ENCODE measurements at regions not wholly inside any gene's neighbourhood (a gene's known extent, or its start where the extent isn't known, plus 50 kb on each side); places are given as distances from the start of the nearest gene placed in this dataset.
"Not testable (repeated sequence)": the region's sequence is repeated elsewhere in the genome, so short reads cannot be mapped to it uniquely, and the experiment has no call there.

DNA sequence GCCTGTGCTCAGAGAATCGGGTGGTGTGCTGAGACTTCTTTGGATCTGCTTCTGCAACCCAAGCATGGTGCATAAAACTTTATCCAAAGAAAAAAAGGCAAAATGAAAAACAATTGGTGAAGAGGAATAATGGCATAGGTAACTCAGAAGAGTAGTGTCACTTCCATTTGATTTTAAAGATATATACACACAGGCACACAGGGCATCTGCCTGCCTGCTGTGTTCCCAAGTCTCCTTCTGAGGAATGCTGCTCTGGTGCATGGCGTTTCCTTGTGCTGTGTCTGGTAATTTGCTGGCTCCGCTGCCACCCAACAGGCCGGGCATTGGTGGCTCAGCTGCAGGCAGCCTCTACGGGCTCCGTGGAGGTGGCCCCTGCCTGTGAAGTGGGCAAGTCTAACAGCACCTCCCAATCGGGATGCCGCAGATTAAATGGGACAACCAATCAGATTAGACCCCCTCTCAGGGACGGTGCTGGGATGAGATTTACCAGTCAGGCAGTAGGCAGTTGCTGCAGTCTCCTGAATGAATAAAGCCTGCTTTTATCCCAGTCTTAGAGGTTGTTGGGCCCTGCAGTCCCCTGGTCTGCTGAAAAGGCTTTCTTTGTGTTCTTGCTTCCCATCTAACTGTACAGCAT is 253.7 kb upstream of the RASGRP1 start:
- DNase-seq = no peak

DNA sequence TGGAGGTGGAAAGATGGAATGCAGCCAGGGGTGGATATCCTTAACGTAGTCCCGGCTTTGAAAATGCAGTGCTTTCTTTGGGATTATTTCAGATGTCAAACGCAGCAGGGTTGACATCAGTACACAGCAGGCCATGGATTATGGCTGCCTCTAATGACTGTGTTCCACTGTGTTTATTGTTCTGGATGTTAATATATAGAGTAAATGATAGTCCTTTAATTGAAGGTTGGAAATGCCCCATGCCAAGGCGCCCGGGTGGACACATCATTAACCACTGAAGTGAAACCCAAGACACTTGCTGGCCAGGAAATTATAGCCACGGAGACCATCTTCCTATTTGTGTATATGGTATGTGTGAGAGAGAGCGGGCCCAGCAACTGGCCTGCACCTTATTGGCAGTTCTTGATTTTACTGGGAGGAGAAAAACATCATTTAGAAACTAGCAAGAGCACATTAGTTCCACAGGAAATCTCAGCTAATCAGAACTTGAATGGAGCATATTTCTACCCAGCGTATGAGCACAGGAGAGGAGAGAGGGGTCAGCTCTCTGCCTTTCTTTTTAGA is 254.9 kb upstream of the RASGRP1 start:
- DNase-seq = no peak

GRCh38 chr15:38823263-38823662 is 258.6 kb upstream of the RASGRP1 start:
- no peak for DNase-seq

DNA sequence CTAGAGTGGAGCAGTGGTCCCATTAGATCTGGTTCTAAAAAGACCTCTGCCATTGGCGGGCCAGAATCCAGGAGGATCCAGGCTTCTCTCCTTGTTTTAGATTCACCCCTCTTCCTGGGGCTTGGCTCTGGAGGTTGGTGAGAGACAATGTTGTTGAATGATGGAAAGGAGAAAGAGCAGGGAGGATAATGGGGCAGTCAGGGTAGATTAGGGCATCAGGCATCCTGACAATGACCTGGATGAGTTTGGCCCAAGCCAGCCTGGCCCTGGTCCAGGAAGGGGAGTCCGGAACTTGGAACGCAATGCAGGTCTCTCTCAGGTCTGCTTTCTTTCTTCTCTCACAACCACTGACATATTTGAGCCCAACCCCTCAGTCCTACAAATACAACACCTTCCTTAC is 260.1 kb upstream of the RASGRP1 start:
- DNase-seq = no peak

DNA sequence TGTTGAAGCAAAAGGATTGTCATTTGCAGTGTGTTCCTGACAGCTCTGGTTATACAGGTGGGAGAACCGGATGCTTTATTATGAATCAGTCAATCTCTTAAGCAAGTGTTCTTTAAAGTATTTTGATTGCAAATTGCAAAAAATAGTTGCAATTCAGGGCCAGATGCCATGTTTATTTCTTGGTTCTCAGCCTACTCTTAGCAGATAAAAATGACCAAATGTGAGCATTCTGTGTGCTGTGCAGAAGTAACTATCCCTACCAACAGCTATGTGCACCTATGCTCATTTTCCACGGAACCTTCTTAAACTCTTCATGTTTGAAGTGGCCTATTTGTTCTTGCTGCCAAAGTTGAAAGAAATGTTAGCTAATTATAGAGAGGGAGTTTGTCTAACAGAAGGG is 262.3 kb upstream of the RASGRP1 start:
- DNase-seq = no peak

- no peak for DNase-seq
These were observed 263.5 kb upstream of the RASGRP1 start for GRCh38 chr15:38828031-38828532.

- DNase-seq = no peak
These were observed 264.5 kb upstream of the RASGRP1 start for GRCh38 chr15:38829086-38829485.

GRCh38 chr15:38842226-38842625 is 277.6 kb upstream of the RASGRP1 start:
- no peak for DNase-seq

GRCh38 chr15:38843051-38843501 is 278.5 kb upstream of the RASGRP1 start:
- DNase-seq = no peak

DNA sequence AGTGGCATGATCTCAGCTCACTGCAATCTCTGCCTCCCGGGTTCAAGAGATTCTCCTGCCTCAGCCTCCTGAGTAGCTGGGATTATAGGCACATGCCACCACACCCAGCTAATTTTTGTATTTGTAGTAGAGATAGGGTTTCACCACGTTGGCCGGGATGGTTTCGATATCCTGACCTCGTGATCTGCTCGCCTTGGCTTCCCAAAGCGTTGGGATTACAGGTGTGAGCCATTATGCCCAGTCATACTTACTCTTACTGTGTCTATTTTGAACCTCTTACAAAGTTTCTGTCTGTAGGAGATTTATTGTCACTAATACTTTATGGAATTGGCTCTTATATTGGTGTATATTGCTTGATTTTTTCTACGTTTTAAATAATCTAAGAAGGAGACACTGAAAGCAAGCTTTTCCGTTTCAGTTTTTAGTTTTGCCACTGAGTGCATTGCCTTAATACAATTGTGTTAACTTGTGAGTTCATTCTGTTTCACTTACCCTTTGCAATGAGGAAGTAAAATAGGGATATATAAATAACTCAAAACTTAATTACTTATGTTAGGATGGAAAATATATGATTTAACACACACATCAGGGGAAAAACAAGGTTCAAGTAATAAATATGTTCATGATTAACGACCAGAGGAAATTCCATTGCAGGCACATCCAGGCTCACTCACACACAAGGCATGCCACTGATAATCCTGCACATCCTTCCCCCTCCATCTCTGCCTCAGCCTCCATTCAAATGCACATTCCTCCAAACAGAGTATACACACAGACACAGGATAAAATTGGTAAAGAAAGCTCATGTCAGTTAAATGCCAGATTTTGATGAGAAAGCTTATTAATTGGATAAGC is 279.3 kb upstream of the RASGRP1 start:
- DNase-seq = no peak

GRCh38 chr15:38844736-38845135 is 280.1 kb upstream of the RASGRP1 start:
- no peak for DNase-seq

- DNase-seq = no peak
These were observed 281.7 kb upstream of the RASGRP1 start for GRCh38 chr15:38846346-38846745.

DNA sequence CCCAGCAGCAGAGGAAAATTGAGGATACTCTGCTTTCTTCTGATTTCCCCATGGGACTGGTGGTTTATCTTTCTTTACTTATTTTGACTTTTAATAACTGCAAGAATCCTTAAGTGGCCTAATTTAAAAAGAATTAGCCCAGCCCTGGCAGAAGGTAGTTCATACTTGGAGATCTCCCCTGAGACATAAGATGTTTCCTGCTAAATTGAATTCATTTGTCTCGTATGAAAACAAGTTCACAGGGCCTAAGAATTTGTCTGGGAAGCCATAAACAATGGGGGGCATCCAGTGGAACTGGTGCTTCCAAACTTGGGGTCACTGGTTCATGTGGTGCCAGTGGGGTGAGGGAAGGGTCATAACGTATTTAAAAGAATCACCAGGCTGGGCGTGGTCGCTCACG is 283.1 kb upstream of the RASGRP1 start:
- DNase-seq = no peak

GRCh38 chr15:38849046-38849445 is 284.4 kb upstream of the RASGRP1 start:
- no peak for DNase-seq

DNA sequence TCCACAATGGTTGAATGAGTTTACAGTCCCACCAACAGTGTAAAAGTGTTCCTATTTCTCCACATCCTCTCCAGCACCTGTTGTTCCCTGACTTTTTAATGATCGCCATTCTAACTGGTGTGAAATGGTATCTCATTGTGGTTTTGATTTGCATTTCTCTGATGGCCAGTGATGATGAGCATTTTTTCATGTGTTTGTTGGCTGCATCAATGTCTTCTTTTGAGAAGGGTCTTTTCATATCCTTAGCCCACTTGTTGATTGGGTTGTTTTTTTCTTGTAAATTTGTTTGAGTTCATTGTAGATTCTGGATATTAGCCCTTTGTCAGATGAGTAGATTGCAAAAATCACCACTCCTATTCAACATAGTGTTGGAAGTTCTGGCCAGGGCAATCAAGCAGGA is 287.6 kb upstream of the RASGRP1 start:
- not testable (repeated sequence) for DNase-seq

DNA sequence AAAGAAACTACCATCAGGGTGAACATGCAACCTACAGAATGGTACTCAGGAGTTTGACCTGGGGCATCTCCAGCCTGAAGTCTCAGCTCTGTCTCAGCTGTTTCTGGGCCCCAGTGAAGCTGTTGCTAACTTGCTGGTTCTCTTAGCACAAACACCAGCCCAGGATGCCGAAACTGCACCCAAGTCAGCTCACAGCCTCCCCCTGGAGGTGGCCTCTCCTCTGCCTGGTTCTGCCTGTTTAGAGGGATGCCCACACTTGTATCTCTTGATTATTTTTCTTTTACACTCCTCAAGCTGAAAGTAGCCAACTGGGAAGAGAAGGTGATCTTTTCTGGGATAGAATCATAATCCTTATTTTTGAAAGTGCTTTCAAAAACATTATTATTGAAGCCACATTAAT is 289.0 kb upstream of the RASGRP1 start:
- DNase-seq = peak; percentile 8

DNA sequence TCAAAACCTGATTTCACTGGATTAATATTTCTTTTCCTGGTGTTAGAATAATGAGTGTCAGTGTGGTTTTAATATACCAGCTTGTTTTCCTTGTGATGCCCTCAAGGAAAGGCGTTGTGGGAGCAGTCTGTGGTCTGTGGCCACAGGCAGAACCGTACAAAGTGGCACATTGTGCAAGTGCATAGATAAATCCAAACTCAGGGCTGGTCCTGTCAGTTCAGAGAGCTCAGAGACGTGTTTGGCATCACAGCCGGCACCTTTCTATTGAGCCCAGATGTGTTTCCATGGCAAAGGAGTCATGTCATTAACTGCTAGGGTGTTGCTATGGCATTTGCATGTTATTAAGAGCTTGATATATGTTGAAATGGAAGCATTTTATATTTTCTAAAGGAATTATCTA is 289.9 kb upstream of the RASGRP1 start:
- no peak for DNase-seq

GRCh38 chr15:38857814-38858213 is 293.2 kb upstream of the RASGRP1 start:
- no peak for DNase-seq

- no peak for DNase-seq
These were observed 295.0 kb upstream of the RASGRP1 start for GRCh38 chr15:38859574-38859973.

DNA sequence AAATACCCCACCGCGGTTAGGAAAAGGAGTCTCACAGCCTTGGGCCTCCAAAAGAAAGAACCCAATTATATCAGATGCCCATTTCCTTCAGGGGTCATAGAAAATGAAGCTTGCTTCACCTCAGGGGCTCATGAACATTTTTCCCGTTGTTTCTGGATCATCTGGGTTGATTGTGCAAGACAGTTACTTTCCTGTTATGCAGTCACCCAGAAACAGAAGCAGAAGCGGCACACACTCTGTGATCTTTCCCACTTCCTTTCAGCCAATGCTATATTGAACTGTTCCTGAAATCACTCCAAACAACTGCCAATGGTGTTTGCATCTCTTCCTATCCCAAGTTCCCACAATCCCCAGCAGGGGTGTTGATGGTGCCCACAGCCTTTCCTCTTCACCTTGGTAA is 295.6 kb upstream of the RASGRP1 start:
- no peak for DNase-seq

- no peak for DNase-seq
These were observed 296.1 kb upstream of the RASGRP1 start for GRCh38 chr15:38860674-38861073.

DNA sequence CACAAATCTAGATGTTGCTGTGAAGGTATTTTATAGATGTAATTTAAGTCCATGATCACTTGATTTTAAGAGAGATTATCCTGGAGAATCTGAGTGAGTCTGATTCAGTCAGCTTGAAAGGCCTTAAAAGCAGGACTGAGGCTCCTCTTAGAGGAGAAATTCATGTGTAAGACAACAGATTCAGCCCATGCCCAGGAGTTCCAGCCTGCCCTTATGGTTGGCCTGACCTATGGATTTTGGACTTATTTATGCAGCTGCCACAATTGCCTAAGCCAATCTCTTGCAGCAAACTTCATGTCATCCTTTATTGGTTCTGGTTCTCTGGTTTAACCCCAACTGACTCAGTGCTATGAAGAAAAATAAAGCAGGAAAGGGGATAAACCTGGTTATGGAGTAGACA is 296.5 kb upstream of the RASGRP1 start:
- no peak for DNase-seq

- no peak for DNase-seq
These were observed 297.5 kb upstream of the RASGRP1 start for GRCh38 chr15:38862099-38862498.

- no peak for DNase-seq
These were observed 298.8 kb upstream of the RASGRP1 start for GRCh38 chr15:38863381-38863780.

Data from central memory CD4-positive, alpha-beta T cell (primary cell).